HL-60 (cell line): ENCODE measurements at regions not wholly inside any gene's neighbourhood (a gene's known extent, or its start where the extent isn't known, plus 50 kb on each side); places are given as distances from the start of the nearest gene placed in this dataset.

Source experiments
- DNase-seq, 2 experiments: peaks; one replicate each; pipeline ENCODE4 v3.0.0-alpha.2; 2010 to 2020; ENCODE audit warnings: low read depth in 1 of 2, low spot score in 1 of 2
- H3K27ac ChIP-seq: fragments of 250-450 bp; sonication (Bioruptor Pico); replicated peaks from 2 replicates; pipeline ENCODE4 v1.5.1; 2020; ENCODE audit warnings: mild to moderate bottlenecking, moderate library complexity
- H3K27me3 ChIP-seq: fragments of 250-450 bp; sonication (Bioruptor Pico); 2 replicates; pipeline ENCODE4 v1.5.1; 2021; ENCODE audit warnings: mild to moderate bottlenecking, moderate library complexity; ENCODE audit not compliant: insufficient read depth, poor library complexity, severe bottlenecking
- H3K4me3 ChIP-seq: replicated peaks from 2 replicates; pipeline ENCODE4 v1.5.1; 2011; ENCODE audit warnings: mild to moderate bottlenecking, control low read depth, low read length; ENCODE audit not compliant: insufficient read depth
- CTCF ChIP-seq: IDR thresholded peaks from one replicate; pipeline ENCODE4 v1.5.1; 2011; ENCODE audit warnings: low read length, control low read depth, inconsistent platforms; ENCODE audit not compliant: insufficient read depth
- GABPA ChIP-seq: IDR thresholded peaks from 2 replicates; pipeline ENCODE4 v1.6.1; 2012; ENCODE audit warnings: low read depth
- POLR2AphosphoS5 ChIP-seq: IDR thresholded peaks from 2 replicates; pipeline ENCODE4 v1.6.1; 2012; ENCODE audit warnings: low read depth
- REST ChIP-seq: IDR thresholded peaks from 2 replicates; pipeline ENCODE4 v1.6.1; 2012; ENCODE audit warnings: low read depth; ENCODE audit not compliant: insufficient replicate concordance
- SPI1 ChIP-seq: IDR thresholded peaks from 2 replicates; pipeline ENCODE4 v1.6.1; 2012; ENCODE audit warnings: low read depth, mild to moderate bottlenecking, borderline replicate concordance

DNA sequence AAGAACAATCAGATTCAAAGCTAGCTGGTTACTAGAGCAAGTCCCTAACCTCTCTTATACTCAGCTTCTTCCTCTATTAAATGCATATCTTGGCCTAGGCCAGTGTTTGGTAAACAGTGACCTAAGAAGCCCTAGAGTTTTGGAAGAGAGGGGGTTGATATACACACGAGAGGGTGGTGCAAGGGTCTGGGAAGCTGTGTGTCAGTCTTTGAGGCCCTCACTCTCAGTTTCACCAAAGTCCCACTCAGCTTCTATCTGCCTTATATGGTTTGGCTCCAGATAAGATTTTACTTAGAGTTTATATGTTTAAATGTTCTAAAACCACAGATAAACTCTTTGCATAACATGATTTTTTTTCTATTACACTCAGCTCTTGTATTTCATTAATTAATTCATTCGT is 526.1 kb upstream of the BTBD3 start:
- no peaks in the 10 kb centered on the region for H3K27me3 ChIP-seq
- no peak overlapping the region for H3K27ac ChIP-seq
- H3K4me3 ChIP-seq: no peak overlapping the region
- TF ChIP-seq POLR2AphosphoS5 (no peak), REST (no peak), CTCF (no peak), GABPA (no peak), SPI1 (no peak)
- DNase-seq: no peak

DNA sequence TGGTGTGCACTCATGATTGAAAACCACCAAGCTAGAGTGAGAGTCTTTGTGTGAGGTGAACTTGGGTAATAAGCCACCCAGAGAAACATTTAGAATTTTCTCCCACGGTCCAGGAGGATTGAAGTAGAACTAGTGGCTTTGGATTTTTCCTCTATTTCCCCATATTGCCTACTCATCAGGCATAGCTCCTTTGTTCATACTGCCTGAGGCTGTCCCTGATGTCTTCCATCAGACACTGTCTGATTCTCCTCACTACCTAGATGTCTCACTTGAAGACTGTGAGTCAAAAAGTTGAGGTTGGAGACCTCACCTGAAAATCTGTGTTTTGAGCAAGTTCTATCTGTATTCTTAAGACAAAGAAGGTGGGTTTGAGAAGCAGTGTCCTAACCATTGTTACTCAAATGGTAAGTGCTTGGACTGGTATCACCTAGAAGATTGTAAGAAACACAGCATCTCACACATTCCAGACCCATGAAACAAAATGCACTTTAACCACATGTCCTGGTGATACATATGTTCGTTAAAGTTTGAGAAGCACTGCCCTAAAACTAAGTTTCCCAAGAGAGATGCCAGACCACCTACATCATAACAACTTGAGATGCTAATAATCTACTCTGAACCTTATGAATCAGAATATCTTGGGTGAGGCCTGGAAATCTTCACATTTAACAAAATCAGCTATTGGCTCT is 523.4 kb upstream of the BTBD3 start:
- no peak for TF ChIP-seq GABPA
- TF ChIP-seq SPI1: no peak
- TF ChIP-seq REST: no peak
- TF ChIP-seq POLR2AphosphoS5: no peak
- no peak for TF ChIP-seq CTCF

GRCh38 chr20:11395581-11395980 is 522.1 kb upstream of the BTBD3 start:
- no peaks in the 10 kb centered on the region for H3K27me3 ChIP-seq
- H3K4me3 ChIP-seq: no peak overlapping the region
- no peak for DNase-seq
- no peak overlapping the region for H3K27ac ChIP-seq
- TF ChIP-seq POLR2AphosphoS5 (no peak), CTCF (no peak), GABPA (no peak), REST (no peak), SPI1 (no peak)

More for the DNA sequence above, 523.4 kb upstream of the BTBD3 start:
- H3K4me3 ChIP-seq: no peak overlapping the region
- H3K27ac ChIP-seq: no peak overlapping the region
- no peak for DNase-seq
- no peaks in the 10 kb centered on the region for H3K27me3 ChIP-seq
